A673 (cell line): ENCODE measurements at regions not wholly inside any gene's neighbourhood (a gene's known extent, or its start where the extent isn't known, plus 50 kb on each side); places are given as distances from the start of the nearest gene placed in this dataset.

ENCODE experiments used
- EZH2 ChIP-seq: fragments of 200-600 bp; sonication (generic); IDR thresholded peaks from 2 replicates; pipeline ENCODE4 v1.6.1; 2017; ENCODE audit warnings: borderline replicate concordance, low read depth, mild to moderate bottlenecking, mixed read lengths, antibody characterized with exemption, low read length; ENCODE audit not compliant: poor library complexity, severe bottlenecking
- TF ChIP-seq, protein P1 (sequence below): fragments of 300-800, 200-600 bp; sonication (generic); conservative IDR thresholded peaks from 2 replicates; pipeline ENCODE4 v1.5.1; 2017; ENCODE audit warnings: low read depth, mild to moderate bottlenecking, antibody characterized with exemption, low read length, moderate library complexity, mixed read lengths

DNA sequence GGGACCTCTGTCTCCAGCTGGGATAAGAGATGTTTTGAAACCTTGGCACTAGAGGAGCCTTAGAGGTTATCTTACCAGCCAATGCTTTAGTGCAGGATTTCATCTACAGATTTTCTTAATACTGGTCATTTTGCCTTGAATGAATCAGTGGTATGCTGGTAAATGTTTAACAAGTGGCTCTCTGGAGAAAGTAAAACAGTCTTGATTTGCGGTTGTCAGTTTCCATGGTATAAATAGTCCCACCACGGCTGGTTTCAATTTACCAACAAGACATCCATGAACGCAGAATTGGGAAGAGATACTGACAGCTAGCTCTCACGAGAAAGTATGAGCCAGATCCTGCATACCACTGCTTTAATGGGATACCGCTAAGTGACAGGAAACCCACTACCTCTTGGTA lies 56.7 kb upstream of the CXCL14 start:
- TF ChIP-seq, protein P1, sequence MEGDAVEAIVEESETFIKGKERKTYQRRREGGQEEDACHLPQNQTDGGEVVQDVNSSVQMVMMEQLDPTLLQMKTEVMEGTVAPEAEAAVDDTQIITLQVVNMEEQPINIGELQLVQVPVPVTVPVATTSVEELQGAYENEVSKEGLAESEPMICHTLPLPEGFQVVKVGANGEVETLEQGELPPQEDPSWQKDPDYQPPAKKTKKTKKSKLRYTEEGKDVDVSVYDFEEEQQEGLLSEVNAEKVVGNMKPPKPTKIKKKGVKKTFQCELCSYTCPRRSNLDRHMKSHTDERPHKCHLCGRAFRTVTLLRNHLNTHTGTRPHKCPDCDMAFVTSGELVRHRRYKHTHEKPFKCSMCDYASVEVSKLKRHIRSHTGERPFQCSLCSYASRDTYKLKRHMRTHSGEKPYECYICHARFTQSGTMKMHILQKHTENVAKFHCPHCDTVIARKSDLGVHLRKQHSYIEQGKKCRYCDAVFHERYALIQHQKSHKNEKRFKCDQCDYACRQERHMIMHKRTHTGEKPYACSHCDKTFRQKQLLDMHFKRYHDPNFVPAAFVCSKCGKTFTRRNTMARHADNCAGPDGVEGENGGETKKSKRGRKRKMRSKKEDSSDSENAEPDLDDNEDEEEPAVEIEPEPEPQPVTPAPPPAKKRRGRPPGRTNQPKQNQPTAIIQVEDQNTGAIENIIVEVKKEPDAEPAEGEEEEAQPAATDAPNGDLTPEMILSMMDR = no peak
- TF ChIP-seq EZH2 = no peak
